GM21825 (cell line): ENCODE measurements at regions not wholly inside any gene's neighbourhood (a gene's known extent, or its start where the extent isn't known, plus 50 kb on each side); places are given as distances from the start of the nearest gene placed in this dataset.

Experiments used
- ATAC-seq: cut with Tn5 transposase; IDR thresholded peaks from one replicate; pipeline ENCODE4 v1.9.1; 2021; ENCODE audit warnings: mild to moderate bottlenecking, moderate library complexity; ENCODE audit not compliant: unreplicated experiment

- no peak for ATAC-seq
Observed at GRCh38 chr3:102102394-102102793, 253.1 kb downstream of the NFKBIZ start.

- no peak for ATAC-seq
Observed at GRCh38 chr3:102104033-102104432, 254.7 kb downstream of the NFKBIZ start.

DNA sequence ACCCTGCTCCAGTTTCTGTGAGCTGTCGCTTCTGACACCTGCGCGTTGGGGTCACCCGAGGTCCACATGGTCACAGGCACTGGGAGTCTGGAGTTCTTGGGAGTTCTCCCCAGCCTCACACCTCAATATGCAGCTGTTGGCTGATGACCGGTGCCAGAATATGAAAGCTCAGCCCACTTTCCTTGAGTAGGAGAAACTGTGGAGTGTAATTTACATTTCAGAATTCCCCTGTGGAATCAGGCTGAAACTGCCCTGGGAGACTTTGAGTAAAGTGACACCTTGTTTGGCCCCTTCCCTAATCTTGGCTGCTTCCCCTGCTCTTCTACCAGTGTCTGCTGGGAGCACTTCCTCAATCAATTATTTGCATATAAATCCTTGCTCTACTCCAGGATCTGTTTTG lies 255.9 kb downstream of the NFKBIZ start:
- no peak for ATAC-seq

DNA sequence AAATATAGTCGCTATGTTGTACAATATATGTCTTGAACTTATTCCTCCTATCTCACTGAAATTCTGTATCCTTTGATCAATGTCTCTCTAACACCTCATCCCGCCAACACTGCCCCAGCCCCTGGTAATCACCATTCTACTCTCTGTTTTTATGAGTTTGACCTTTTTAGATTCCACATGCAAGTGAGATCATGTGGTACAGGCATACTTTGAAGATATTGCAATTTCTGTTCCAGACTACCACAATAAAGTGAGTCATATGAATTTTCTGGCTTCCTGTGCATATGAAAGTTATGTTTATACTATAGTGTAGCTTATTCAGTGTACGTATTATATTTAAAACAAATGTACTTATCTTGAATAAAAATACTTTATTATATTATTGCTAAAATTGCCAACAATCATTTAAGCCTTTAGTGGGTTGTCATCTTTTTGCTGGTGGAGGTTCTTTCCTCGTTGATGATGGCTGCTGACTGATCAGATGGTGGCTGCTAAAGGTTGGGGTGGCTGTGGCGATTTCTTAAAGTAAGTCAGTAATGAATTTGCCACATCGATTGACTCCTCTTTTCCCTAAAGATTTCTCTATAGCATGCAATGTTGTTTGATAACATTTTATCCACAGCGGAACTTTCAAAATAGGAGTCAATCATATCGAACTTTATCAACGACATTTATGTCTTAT lies 257.2 kb downstream of the NFKBIZ start:
- ATAC-seq: no peak

GRCh38 chr3:102112704-102113230 lies 263.5 kb downstream of the NFKBIZ start:
- ATAC-seq: no peak

GRCh38 chr3:102113421-102114041 lies 264.2 kb downstream of the NFKBIZ start:
- no peak for ATAC-seq

DNA sequence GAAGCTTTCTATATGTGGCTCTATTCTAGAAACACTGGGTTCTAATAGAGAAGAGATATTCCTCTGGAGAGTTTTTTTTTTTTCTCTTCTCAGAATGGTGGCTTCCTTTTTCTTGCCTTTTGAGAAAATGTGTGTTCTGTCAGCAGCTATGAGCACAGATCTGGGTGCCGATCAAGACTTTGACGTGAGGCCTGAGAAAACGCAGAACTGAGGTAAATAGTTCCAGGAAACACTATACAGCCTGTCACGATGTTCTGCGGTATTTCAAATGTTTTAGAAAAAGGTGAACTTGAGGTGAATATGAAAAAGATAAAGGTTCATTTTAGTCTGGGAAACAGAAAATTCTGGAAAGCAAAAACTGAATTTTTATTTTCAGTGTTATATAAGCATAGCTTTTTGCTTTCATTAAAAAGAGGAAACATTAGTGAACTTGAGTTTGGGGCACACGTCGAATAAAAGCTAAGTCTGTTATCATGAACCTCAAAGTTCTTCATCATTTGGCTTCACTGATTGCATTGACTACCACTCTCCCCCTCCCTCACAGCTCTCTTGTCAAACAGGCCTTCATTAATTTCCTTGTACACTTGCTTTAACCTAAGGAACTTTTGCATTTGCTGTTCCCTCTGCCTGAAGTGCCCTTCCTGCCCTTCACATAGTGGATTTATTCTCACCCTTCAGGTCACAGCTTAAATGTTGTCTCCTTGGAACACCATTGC lies 265.1 kb downstream of the NFKBIZ start:
- ATAC-seq: no peak

GRCh38 chr3:102122527-102122926 lies 273.2 kb downstream of the NFKBIZ start:
- no peak for ATAC-seq

- ATAC-seq: no peak
Observed at GRCh38 chr3:102123590-102124190, 274.4 kb downstream of the NFKBIZ start.

DNA sequence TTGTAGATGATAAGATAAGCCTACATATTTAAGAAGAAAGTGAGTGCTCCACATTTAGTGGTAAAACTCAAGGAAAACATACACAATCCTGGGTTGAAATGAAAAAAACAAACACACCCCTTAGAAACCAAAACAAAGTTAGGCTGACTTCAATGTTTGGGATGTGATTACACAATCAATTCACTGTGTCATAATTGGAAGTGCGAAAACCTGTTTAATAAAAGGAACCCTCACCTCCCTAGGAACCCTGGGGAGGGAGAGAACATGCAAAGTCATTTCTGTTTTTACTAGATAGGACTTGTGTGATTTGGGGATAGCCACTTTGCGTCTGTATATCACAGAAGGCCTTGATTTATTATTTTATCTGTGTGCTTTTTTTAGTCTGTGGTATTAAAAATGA lies 275.0 kb downstream of the NFKBIZ start:
- no peak for ATAC-seq

DNA sequence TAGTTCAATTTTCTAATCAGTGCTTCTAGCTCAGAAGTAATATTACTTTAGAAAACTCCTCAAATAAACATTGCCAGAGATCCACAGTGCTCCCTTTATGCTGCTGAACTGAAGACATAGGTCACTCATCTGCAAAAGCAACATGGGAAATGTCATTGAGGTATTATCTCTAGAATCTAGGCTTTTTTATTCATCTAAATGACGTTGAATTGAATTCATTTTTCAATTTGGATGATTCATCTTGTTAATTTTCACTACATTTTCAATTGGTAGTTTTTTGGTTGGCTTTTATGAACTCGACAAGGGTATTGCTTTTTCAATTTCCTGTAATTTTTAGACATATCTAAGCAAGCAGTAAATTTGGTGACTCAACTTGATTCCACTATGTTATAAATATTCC lies 275.4 kb downstream of the NFKBIZ start:
- ATAC-seq: no peak

GRCh38 chr3:102125197-102125993 lies 276.1 kb downstream of the NFKBIZ start:
- no peak for ATAC-seq

- no peak for ATAC-seq
Observed at GRCh38 chr3:102125994-102126368, 276.7 kb downstream of the NFKBIZ start.

DNA sequence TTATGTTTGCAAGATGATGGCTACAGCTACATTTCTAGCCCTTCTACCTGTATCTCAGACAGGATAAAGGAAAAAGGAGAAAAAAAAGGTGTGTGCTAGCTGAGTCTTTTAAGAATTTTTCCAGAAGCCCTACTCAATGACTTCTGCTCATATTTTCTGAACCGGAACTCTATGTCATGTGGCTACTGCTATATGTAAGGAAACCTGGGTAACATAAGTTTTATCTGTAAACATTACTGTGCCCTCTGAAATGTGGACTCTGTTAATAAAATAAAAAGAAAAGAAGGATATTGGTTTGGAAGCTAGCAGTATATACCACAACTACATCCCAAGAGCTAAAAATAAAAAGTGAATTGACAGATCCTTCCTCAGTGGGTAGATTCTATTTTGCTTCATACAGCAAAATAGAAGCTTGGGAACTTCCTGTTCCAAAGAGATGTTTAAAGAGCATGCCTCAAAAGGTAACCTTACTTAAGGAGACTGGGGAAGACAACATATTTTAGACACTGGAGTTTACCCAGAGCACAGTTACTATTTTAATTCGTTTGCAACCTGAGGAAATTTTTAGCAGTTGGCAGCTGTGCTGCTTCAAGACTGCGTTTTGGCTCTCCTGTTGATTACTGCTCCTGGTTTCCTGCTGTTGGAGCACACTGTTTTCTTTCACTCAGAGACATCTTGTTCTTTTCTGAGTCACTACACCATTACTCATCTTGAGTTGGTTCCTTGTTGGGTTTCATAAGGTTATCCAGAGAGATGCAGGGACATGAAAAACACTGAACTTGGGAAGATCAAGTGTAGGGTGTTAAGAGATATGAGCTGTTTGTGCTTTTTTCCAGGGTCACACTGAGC lies 280.7 kb downstream of the NFKBIZ start:
- ATAC-seq: no peak

DNA sequence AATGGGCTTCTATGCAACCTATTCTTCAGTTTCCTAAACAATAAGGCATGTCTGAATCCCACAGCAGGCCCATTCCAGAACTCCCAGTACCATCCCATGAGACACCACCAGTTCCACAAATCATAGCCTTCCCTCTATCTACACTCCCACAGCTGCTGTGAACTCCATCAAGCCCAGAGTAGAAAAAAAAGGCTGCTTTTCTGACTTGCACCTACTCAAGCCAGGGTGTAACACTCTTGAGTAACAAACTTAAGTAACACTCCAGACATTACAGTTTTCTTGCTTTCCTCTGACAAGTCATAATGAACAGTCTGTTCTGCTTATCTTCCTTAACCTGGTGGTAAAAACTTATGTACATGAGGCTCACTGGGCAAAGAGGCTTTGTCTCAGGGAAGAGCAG lies 283.1 kb downstream of the NFKBIZ start:
- no peak for ATAC-seq

DNA sequence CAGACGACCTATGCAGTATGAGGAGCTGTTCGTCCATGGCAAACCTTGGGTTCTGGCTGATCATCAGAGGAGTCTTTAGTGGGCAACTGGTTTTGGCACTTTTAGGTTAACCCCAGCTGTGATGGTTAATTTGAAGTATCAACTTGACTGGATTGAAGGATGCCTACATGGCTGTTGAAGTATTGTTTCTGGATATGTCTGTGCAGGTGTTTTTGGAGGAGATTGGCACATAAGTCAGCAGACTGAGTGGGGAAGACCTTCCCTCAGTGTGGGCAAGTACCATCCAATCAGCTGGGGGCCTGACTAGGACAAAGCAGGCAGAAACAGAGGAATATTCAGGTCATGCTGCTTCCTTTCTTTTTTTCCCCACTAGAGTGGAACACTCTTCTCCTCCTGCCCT lies 284.1 kb downstream of the NFKBIZ start:
- ATAC-seq: no peak

DNA sequence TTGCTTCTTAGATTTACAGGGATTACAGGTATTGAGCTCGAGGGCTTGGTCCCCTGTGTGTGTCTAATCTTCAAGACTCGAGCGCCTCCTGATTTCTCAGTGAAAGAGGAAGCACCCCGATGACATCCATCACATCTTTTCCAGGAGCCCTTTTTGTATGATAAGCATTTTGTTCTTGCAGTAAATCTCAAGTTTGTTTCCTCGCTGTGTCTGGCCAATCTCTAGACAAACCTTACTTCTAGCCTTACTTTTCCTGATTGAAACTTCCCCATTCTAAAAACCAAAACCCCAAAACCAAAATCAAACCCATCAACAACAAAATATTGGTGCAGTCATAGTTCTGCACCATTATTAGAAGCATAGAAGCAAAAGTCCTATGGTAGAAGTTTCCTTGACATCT lies 286.0 kb downstream of the NFKBIZ start:
- no peak for ATAC-seq

GRCh38 chr3:102136183-102136582 lies 286.9 kb downstream of the NFKBIZ start:
- ATAC-seq: no peak

- ATAC-seq: no peak
Observed at GRCh38 chr3:102140116-102140515, 290.8 kb downstream of the NFKBIZ start.
